Right lung (tissue), 2 donors: ENCODE measurements at regions not wholly inside any gene's neighbourhood (a gene's known extent, or its start where the extent isn't known, plus 50 kb on each side); places are given as distances from the start of the nearest gene placed in this dataset.

ENCODE experiments used
- DNase-seq, 2 donors: peaks; one replicate each; pipeline ENCODE4 v3.0.0-alpha.2; 2013

- DNase-seq, result no peak
Observed at GRCh38 chr5:74319076-74319475, 321.5 kb downstream of the ENC1 start.

GRCh38 chr5:74316064-74316603 is 324.4 kb downstream of the ENC1 start:
- DNase-seq, result no peak

- no peak for DNase-seq
Observed at GRCh38 chr5:74314906-74315305, 325.6 kb downstream of the ENC1 start.

- no peak for DNase-seq
Observed at GRCh38 chr5:74313896-74314295, 326.6 kb downstream of the ENC1 start.

GRCh38 chr5:74312746-74313145 is 327.8 kb downstream of the ENC1 start:
- no peak for DNase-seq

GRCh38 chr5:74311961-74312360 is 328.6 kb downstream of the ENC1 start:
- no peak for DNase-seq

- DNase-seq, result no peak
Observed at GRCh38 chr5:74310997-74311930, 329.3 kb downstream of the ENC1 start.

- DNase-seq, result no peak
Observed at GRCh38 chr5:74310386-74310785, 330.1 kb downstream of the ENC1 start.

- no peak for DNase-seq
Observed at GRCh38 chr5:74309050-74309449, 331.5 kb downstream of the ENC1 start.

- no peak for DNase-seq
Observed at GRCh38 chr5:74306845-74307244, 333.7 kb downstream of the ENC1 start.

GRCh38 chr5:74304536-74304935 is 336.0 kb downstream of the ENC1 start:
- no peak for DNase-seq

GRCh38 chr5:74303578-74303977 is 336.9 kb downstream of the ENC1 start:
- DNase-seq, result no peak

- DNase-seq, result no peak
Observed at GRCh38 chr5:74301576-74301975, 339.0 kb downstream of the ENC1 start.

GRCh38 chr5:74300808-74301389 is 339.6 kb downstream of the ENC1 start:
- no peak for DNase-seq

- DNase-seq, result no peak
Observed at GRCh38 chr5:74299833-74300232, 340.7 kb downstream of the ENC1 start.

- DNase-seq, result peak; percentile 77 to 82
Observed at GRCh38 chr5:74296685-74297408, 343.7 kb downstream of the ENC1 start.

GRCh38 chr5:74295676-74296075 is 344.9 kb downstream of the ENC1 start:
- no peak for DNase-seq

- DNase-seq, result no peak
Observed at GRCh38 chr5:74295141-74295540, 345.4 kb downstream of the ENC1 start.

- DNase-seq, result no peak
Observed at GRCh38 chr5:74294231-74294705, 346.3 kb downstream of the ENC1 start.

GRCh38 chr5:74293182-74293581 is 347.3 kb downstream of the ENC1 start:
- DNase-seq, result no peak

- DNase-seq, result no peak
Observed at GRCh38 chr5:74290634-74291241, 349.8 kb downstream of the ENC1 start.

GRCh38 chr5:74289691-74290090 is 350.8 kb downstream of the ENC1 start:
- DNase-seq, result no peak
